ENCODE measurements at regions not wholly inside any gene's neighbourhood (a gene's known extent, or its start where the extent isn't known, plus 50 kb on each side); places are given as distances from the start of the nearest gene placed in this dataset.

GRCh38 chr4:28469387-28469786 lies 1608.7 kb downstream of the STIM2 start:
- no peak for ATAC-seq
- Histone ChIP-seq H3K4me2 (no peak overlapping the region), H3K27ac (no peak overlapping the region), H3K9me3 (no peaks in the 10 kb centered on the region), H3K4me3 (no peak overlapping the region), H3K4me1 (no peaks in the 10 kb centered on the region)
- FAIRE-seq, result no peak
- CTCF ChIA-PET, result no interaction called here
- POLR2A ChIA-PET, result no interaction called here
- DNase-seq (ENCODE audit: low read depth in 1 of 2, low spot score in 1 of 2), result no peak
- 17% methylated on average over 1 of the region's 1 CpG for WGBS (ENCODE audit: missing lambda C conversion rate)
- no peak for TF ChIP-seq NPAS2 (CRISPR knock-in tag; IDR thresholded peaks at IDR 0.05; ENCODE audit: borderline replicate concordance)

GRCh38 chr4:28469886-28470285 lies 1609.2 kb downstream of the STIM2 start:
- Histone ChIP-seq H3K4me1 (no peaks in the 10 kb centered on the region), H3K9me3 (no peaks in the 10 kb centered on the region), H3K4me3 (no peak overlapping the region), H3K27ac (no peak overlapping the region), H3K4me2 (no peak overlapping the region)
- ChIA-PET CTCF (no interaction called here), POLR2A (no interaction called here)
- FAIRE-seq (no peak), ATAC-seq (no peak), DNase-seq (ENCODE audit: low read depth in 1 of 2, low spot score in 1 of 2) (no peak)
- TF ChIP-seq NPAS2 (CRISPR knock-in tag; IDR thresholded peaks at IDR 0.05; ENCODE audit: borderline replicate concordance), result no peak
- TF ChIP-seq RFX5 (IDR thresholded peaks at IDR 0.05), result no peak
- no peak for TF ChIP-seq POLR2AphosphoS2 (conservative IDR thresholded peaks at IDR 0.05; ENCODE audit: low read length)
- no peak for TF ChIP-seq RARB (CRISPR knock-in tag; IDR thresholded peaks at IDR 0.05)
- no peak for TF ChIP-seq ZC3H11A (IDR thresholded peaks at IDR 0.05)
- 38% methylated on average over 2 of the region's 2 CpGs for WGBS (ENCODE audit: missing lambda C conversion rate)

GRCh38 chr4:28475381-28475780 lies 1614.7 kb downstream of the STIM2 start:
- WGBS (ENCODE audit: missing lambda C conversion rate), result 0% methylated on average over 1 of the region's 1 CpG
- FAIRE-seq (no peak), ATAC-seq (no peak), DNase-seq (ENCODE audit: low read depth in 1 of 2, low spot score in 1 of 2) (no peak)
- ChIA-PET POLR2A (no interaction called here), CTCF (no interaction called here)
- Histone ChIP-seq H3K4me1 (no peaks in the 10 kb centered on the region), H3K4me2 (no peak overlapping the region), H3K27ac (no peak overlapping the region), H3K9me3 (no peaks in the 10 kb centered on the region), H3K4me3 (no peak overlapping the region)
- TF ChIP-seq TFCP2L1 (CRISPR knock-in tag; IDR thresholded peaks at IDR 0.05), result no peak
- no peak for TF ChIP-seq EHMT2 (IDR thresholded peaks at IDR 0.05; ENCODE audit: low read depth)
- no peak for TF ChIP-seq ELK1 (IDR thresholded peaks at IDR 0.05; ENCODE audit: low read depth, low read length)
- TF ChIP-seq SREBF2 (IDR thresholded peaks at IDR 0.05), result no peak
- no peak for TF ChIP-seq KDM5A (IDR thresholded peaks at IDR 0.05)
- TF ChIP-seq POLR2AphosphoS2 (conservative IDR thresholded peaks at IDR 0.05; ENCODE audit: low read length), result no peak
- TF ChIP-seq JUN (IDR thresholded peaks at IDR 0.05), result no peak
- no peak for TF ChIP-seq HDAC2 (IDR thresholded peaks at IDR 0.05)
- no peak for TF ChIP-seq FOSB (CRISPR knock-in tag; IDR thresholded peaks at IDR 0.05)
- no peak for TF ChIP-seq HOXA7 (CRISPR knock-in tag; IDR thresholded peaks at IDR 0.05)
- TF ChIP-seq NFE2L2 (conservative IDR thresholded peaks at IDR 0.05; ENCODE audit: low read length), result no peak
- no peak for TF ChIP-seq NPAS2 (CRISPR knock-in tag; IDR thresholded peaks at IDR 0.05; ENCODE audit: borderline replicate concordance)
- no peak for TF ChIP-seq ZNF302 (CRISPR knock-in tag; IDR thresholded peaks at IDR 0.05)
- no peak for TF ChIP-seq NR3C1 (IDR thresholded peaks at IDR 0.05)
- TF ChIP-seq RCOR1 (IDR thresholded peaks at IDR 0.05; ENCODE audit: low read depth, low read length), result no peak
- no peak for TF ChIP-seq PHF8 (IDR thresholded peaks at IDR 0.05; ENCODE audit: borderline replicate concordance, low read depth)
- TF ChIP-seq CBX2 (IDR thresholded peaks at IDR 0.05; ENCODE audit: borderline replicate concordance, low read depth), result no peak
- TF ChIP-seq CTCF (IDR thresholded peaks at IDR 0.05), result no peak
- TF ChIP-seq RFX5 (IDR thresholded peaks at IDR 0.05), result no peak
- TF ChIP-seq POLR2A (IDR thresholded peaks at IDR 0.05; ENCODE audit: low read length), result no peak
